GM19463 (cell line): ENCODE measurements at regions not wholly inside any gene's neighbourhood (a gene's known extent, or its start where the extent isn't known, plus 50 kb on each side); places are given as distances from the start of the nearest gene placed in this dataset.
"Not testable (repeated sequence)": the region's sequence is repeated elsewhere in the genome, so short reads cannot be mapped to it uniquely, and the experiment has no call there.

Experiments
- ATAC-seq: cut with Tn5 transposase; IDR thresholded peaks from one replicate; pipeline ENCODE4 v1.9.1; 2021; ENCODE audit warnings: mild to moderate bottlenecking, moderate library complexity; ENCODE audit not compliant: unreplicated experiment

DNA sequence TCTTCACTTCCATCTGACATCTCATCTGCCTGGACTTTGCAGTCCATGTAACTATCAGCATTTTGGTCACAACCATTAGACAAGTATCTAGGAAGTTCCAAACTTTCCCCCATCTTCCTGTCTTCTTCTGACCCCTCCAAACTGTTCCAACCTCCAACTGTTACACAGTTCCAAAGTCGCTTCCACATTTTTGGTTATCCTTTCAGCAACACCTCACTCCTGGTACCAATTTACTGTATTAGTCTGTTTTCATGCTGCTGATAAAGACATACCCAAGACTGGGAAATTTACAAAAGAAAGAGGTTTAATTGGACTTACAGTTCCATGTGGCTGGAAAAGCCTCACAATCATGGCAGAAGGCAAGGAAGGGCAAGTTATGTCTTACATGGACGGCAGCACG, 143.4 kb upstream of the OR4E1 start:
- not testable (repeated sequence) for ATAC-seq

DNA sequence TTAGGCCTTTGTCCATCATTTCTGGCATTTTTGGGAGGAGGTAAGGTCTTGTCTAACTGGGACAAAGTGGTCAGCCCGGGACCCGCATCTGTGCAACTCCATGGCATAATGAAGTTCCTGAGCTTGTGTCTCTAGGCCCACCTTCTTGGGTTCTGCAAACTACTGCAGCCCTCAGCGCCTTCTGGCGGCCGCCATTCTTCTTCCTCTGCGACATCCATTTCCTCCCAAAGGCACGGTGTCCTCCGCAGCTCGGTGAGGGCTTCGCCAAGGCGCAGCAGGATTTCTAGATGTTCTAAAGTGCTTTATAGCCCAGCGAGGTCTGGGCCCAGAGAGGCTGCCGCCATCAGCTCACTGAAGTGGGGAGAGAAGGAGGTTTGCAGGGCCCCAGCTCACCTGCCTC, 134.4 kb upstream of the OR4E1 start:
- ATAC-seq, result no peak

- ATAC-seq, result no peak
These were observed 131.4 kb upstream of the OR4E1 start for GRCh38 chr14:21804981-21805380.

DNA sequence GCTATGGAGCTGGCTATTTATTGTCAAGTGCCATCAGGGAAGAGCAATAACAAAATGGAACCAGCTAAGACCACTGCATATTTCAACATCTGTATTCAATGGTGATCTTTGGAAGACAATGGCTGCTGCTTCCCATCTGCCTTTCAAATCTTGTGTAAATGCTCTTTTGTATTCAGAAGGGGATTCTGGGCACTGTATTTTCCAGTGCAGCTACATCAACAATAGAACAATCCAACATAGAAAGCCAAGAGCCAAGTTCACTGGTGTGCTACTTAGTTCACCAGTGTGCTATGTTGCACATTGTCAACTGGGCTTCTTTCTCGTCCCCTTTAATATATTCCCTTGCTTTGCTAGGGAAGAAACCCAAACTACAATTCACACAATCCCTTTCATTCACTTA, 128.8 kb upstream of the OR4E1 start:
- ATAC-seq, result no peak

GRCh38 chr14:21796916-21797315, 123.3 kb upstream of the OR4E1 start:
- ATAC-seq, result no peak

- ATAC-seq, result no peak
These were observed 121.8 kb upstream of the OR4E1 start for GRCh38 chr14:21795456-21795855.

DNA sequence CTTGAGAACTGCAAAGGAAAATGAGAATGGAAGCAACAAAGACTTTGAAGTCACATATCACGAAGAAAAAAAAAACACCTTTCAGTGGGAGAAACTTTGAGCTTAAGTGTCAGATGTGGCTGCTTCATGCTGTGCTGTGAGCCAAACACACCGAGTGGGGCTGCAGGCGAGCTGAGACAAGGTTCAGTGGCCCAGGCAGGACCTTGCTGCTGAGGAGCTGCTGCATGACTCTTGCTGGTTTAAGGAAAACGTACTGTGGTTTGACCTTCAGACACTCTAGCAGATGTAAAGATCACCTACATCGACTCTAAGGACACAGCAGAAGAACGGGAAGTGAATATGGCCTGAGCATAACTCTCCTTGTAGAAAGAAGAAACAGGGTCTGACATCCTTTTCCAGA, 118.1 kb upstream of the OR4E1 start:
- ATAC-seq, result no peak

DNA sequence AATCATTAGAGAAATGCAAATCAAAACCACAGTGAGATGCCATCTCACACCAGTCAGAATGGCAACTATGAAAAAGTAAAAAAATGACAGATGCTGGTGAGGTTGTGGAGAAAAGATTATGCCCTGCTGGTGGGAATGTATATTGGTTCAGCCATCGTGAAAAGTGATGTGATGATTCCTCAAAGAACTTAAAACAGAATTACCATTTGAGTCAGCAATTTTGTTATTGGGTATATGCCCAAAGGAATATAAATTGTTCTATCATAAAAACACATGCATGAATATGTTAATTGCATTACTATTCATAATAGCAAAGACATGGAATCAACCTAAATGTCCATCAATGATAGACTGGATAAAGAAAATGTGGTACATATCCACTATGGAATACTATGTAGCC, 115.1 kb upstream of the OR4E1 start:
- not testable (repeated sequence) for ATAC-seq

DNA sequence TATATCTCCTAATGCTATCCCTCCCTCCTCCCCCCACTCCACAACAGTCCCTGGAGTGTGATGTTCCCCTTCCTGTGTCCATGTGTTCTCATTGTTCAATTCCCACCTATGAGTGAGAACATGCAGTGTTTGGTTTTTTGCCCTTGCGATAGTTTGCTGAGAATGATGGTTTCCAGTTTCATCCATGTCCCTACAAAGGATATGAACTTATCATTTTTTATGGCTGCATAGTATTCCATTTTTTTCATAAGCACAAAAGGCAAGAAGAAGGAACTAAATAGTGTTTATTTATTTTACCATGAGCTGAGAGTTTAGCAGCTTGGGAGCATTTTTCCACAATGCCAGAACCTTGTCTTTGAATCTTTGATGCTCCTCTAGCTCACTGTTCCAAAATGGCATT, 113.6 kb upstream of the OR4E1 start:
- not testable (repeated sequence) for ATAC-seq

- no peak for ATAC-seq
These were observed 107.9 kb upstream of the OR4E1 start for GRCh38 chr14:21781543-21781942.

DNA sequence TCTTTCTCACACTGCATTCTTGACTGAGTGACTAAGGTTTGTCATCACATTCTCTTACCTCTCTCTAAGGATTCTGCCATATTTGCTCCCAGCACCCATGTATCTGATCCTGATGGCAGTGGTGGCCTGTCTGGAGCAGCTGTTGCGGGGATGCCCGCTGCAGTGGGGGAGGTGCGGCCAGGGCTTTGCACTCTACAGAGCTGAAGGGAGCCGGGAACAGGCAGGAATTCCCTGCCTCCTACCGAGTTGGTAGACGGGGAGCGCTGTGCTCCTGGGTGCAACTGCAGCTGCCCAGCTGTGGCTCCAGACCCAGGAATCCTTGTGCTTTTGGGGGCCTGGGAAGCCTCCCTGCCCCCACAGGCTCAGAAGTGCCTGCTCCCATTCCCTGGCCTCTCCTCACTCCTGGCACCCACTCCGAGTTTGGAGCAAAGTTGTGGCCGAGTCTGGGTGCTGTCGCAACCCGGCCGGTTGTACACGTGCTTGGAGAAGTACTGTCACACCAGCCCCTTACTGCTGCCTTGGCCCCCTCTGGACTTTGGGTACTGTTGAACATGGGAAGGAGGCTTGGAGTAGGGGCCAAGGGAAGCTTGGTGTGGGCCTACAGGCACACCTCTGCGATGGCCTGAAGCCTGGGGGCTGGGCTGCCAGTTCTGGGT, 106.9 kb upstream of the OR4E1 start:
- ATAC-seq, result no peak

DNA sequence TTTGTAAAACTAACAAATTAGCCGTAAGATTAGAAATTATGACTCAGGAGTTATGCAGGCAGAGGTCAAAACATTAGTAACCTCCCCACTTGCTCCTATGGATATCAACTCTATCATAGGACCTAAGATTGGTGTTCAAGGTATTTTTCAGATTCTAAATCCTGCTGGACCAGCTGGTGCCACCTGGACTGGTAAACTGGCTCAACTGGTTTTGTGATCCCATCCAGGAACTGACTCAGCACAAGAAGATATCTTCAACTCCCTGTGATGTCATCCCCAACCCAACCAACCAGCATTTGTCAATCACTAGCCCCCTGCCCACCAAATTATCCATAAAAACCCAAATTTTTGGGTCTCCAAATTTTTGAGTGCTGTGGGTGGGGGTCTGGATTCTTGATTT, 98.1 kb upstream of the OR4E1 start:
- ATAC-seq, result no peak

DNA sequence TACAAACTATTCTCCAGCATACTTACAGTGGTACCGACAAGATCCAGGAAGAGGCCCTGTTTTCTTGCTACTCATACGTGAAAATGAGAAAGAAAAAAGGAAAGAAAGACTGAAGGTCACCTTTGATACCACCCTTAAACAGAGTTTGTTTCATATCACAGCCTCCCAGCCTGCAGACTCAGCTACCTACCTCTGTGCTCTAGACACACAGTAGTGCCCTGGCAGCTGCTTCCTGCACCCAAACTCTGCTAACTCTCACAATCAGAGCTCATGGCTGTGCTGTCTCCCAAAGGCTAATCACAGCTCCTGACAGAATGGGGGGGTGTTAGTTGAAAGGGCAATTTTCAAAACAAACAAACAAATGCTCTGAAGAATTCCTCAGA, 95.2 kb upstream of the OR4E1 start:
- ATAC-seq, result no peak

GRCh38 chr14:21768116-21768874, 94.7 kb upstream of the OR4E1 start:
- ATAC-seq, result peak; percentile 57

- not testable (repeated sequence) for ATAC-seq
These were observed 86.7 kb upstream of the OR4E1 start for GRCh38 chr14:21760360-21760759.

- no peak for ATAC-seq
These were observed 75.8 kb upstream of the OR4E1 start for GRCh38 chr14:21749306-21749868.

- ATAC-seq, result peak; percentile 53
These were observed 75.3 kb upstream of the OR4E1 start for GRCh38 chr14:21748869-21749303.

DNA sequence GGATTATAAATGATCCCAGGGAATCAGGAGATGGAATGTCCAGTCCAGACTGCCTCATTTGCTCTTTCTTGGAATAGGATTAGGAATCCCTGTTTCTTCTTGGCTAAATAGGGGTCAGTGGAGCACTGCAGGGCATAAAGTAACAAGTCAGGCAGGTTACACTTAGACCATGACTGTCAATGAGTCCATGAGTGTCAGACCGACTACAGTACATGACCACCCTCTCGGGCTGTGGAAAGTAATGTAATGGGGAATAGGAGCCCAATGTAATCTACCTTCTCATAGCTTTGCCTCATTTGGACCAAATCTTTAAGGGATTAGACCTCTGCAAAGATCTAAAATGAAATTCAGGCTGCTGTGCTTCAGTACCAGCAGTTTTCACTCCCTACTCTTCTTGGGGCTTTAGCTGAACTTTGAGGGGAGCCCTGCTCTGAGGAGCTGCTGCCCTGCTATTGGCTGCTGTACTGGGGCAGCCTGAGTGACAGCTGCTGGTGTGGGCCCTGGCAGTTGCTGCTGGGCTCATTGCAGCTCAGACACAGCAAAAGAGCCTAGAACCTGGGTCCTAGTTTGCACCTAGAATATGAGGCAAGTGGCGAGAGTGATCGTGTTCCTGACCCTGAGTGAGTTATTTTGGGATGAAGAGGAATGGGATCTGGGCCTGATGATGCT, 62.2 kb upstream of the OR4E1 start:
- no peak for ATAC-seq

- ATAC-seq, result no peak
These were observed 61.6 kb upstream of the OR4E1 start for GRCh38 chr14:21735200-21735599.

DNA sequence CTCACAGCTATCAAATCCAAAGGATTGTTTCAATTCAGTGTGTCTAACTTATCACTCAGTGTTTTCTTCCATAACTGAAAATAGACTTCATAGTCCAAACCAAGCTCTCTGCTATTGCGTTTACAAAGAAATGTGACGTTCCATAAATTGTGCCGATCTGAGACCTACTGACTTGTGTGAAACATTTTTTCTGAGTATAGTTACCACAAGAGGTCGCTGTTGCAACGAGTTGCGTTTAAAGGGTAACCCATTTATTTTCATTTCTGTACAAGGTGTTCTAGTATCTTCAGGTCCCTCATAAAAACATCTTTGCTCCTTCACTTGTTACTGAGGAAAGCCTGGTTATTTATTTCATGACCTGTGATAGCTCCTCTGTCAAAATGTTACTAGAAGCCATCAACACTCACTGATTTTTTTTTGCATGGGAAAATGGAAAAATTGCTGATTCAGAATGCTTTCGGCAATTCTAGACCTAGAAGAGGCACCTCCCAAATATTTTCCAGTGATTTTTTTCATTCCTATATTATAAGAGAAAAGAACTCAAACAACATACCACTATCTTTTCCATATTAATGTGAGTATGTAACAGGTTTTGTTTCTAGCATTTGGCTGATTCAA, 60.9 kb upstream of the OR4E1 start:
- ATAC-seq, result no peak

GRCh38 chr14:21729703-21730233, 56.1 kb upstream of the OR4E1 start:
- ATAC-seq, result no peak
